ENCODE measurements at regions not wholly inside any gene's neighbourhood (a gene's known extent, or its start where the extent isn't known, plus 50 kb on each side); places are given as distances from the start of the nearest gene placed in this dataset.

GRCh38 chr15:46489276-46489675 lies 854.4 kb downstream of the SQOR start:
- TF ChIP-seq EZH2 (IDR thresholded peaks at IDR 0.05; ENCODE audit: low read length, unreplicated experiment): no peak
- no peak for TF ChIP-seq CTCF (conservative IDR thresholded peaks at IDR 0.05; ENCODE audit: low read depth, low read length)

Measured in PC-3 (cell line).